NCI-H2196 treated with DMSO at 0.1 percent for 48 hours (cell line): ENCODE measurements at regions not wholly inside any gene's neighbourhood (a gene's known extent, or its start where the extent isn't known, plus 50 kb on each side); places are given as distances from the start of the nearest gene placed in this dataset.
"Not testable (repeated sequence)": the region's sequence is repeated elsewhere in the genome, so short reads cannot be mapped to it uniquely, and the experiment has no call there.

Experiments
- DNase-seq: peaks from one replicate; lab custom pipeline; 2025; ENCODE audit not compliant: unreplicated experiment; lab: John Stamatoyannopoulos, UW

DNA sequence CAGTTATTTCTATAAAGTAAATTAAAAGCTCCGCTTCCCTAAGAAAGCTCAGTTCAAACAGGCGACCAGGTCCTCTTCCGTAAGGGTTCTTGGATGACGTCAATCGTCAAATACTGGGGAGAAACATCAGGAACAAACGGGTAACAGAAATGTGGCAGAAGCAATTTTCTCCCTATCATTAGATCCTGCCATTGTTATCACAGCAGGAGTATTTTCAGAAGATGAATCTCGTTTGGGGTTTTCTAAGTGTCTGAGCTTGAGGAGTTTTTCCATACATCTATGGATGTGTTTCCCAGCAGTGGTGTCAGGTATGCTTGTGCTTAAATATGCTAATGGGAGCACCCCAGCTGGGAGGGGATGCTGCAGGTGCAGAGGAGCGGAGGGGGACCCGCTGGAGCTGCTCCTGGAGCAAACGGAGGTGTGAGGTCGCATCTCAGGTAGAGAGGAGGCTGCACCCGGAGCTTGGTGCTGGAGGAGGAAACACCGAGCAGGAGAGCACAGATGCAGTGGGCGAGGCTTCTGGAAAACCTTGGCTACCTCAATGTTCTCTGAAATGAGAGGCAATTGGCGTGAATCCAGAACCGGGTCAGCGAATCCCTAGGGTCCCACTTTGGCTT is 795.5 kb downstream of the AACS start:
- no peak for DNase-seq

DNA sequence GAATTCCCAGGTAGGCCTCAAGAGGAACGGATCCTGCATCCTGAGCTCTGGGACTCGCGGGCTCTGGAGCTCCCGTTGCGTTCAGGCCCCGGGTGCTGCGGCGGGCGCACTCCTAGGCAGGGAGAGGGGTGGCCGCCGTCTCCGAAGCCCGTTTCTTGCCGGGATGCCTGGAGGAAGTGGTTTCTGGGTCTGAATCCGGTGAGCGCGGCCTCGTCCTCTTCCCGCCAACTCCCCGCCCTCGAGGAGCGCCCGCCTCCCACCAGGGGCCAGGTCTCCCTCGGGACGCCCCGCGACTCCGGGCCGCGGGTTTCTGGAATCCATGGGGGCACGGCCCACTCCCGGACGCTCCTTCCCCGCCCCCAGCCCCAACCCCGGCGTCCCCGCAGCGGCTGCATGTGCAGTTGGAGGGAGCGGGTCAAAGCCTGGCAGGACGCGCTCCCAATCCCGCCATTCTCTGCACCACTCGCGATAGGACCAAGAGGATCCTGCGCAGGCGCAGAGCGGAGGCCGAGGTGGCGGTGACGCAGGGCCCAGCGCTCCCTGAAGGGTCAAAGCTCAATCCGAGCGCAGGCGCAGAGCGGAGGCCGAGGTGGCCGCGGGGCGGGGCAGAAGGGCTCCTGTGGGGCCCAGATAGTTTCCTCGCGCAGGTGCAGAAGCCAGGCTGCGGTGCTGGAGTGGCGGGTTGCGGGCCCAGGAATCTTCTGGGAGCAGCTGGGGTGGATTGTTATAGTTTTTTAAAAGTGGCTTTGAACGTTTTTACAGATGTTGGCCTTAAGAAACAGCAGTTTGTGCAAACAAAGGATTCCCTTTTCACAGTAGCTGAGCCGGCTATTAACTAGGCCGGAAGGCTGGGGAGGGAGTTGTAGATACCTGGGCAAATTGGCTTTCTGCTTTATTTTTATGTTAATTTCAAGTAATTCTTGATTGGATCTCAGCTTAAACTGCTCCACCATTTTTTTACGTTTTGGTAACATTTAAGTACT is 796.4 kb downstream of the AACS start:
- DNase-seq, result no peak

DNA sequence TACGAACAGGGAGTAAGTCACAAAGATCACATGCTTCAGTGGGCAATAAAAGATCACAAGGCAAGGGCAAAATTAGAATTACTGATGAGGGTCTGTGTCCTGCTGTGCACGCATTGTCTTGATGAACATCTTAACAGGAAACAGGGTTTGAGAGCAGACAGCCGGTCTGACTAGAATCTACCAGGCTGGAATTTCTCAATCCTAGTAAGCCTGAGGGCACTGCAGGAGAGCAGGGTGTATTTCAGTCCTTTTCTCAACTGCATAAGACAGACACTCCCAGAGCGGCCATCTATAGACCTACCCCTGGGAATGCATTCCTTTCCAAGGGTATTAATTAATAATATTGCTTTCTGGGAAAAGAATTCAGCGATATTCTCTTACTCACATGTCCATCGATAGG is 800.0 kb downstream of the AACS start:
- DNase-seq, result not testable (repeated sequence)

- no peak for DNase-seq
These were observed 806.8 kb downstream of the AACS start for GRCh38 chr12:125871811-125872594.

DNA sequence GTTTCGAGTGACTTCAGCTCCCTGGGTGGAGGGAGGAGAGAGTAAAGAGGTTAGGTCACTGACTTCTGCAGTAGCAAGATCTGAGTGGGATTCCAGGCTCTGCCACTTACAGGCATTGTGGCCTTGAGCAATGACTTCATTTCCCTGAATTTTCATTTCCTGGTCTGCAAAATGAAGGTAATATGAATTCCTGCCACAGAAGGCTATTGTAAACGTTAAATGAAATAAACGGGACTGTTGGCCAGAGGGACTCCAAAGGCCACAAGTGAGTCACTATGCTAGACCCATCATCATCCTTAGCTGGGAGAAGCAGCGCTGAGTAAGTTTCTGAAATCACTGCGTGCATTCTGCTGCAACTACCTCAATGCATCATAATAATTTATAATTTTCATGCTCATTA is 807.8 kb downstream of the AACS start:
- no peak for DNase-seq

DNA sequence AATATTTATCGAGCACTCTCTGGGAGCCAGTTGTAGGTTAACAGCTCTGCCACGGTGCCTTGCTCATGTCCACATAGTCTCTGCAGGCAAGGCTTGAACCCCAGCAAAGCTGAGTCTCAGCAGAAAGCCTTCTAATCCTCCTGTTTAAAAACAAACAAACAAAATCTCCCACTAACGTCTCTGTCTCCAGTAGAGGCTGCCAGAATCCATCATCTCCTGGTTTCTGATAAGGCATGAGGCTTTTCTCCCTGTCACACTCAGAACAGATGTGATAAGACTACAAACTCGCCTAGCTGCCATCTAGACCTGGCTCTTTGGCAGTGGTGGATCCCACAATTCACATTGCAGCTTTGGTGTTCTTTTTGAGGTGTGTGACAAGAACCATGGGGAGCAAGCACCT is 813.2 kb downstream of the AACS start:
- DNase-seq, result no peak

DNA sequence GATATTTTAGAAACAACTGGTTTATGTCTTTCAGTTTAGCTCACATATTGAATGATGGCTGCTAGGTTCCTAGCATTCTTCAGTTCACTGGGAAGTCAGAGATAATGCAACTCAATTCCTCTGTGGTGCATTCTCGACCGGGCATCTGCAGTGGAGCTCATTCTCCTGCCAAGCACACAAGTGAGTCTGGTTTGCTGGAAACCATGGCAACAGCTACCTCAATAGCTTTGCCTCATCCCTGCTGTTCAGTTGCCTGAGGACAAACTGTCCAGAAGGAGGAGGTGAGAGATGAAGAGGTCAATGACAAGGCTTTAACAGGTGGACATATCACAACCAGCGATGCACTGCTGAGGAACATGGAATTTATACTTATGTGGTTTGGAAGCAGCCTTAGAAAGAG is 816.9 kb downstream of the AACS start:
- no peak for DNase-seq

GRCh38 chr12:125888921-125889320 is 823.7 kb downstream of the AACS start:
- no peak for DNase-seq

DNA sequence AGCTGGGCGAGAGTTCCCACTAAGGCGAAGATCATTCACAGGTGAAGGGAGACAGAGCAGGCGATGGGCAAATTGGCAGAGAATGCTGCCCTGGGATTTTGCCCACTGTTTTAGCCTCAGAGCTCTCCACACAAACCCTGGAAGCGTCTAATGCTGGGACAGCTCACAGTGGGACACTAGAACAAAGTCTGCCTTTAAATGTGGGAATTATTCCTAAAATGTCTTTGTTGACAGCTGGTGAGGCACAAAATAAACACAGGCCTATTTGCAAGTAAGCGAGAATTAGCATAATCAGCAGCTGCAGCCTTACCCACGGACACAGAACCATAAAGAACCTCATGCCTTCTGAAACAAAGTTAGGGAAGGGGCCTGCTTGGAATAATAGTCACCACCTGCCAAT is 824.5 kb downstream of the AACS start:
- DNase-seq, result no peak

DNA sequence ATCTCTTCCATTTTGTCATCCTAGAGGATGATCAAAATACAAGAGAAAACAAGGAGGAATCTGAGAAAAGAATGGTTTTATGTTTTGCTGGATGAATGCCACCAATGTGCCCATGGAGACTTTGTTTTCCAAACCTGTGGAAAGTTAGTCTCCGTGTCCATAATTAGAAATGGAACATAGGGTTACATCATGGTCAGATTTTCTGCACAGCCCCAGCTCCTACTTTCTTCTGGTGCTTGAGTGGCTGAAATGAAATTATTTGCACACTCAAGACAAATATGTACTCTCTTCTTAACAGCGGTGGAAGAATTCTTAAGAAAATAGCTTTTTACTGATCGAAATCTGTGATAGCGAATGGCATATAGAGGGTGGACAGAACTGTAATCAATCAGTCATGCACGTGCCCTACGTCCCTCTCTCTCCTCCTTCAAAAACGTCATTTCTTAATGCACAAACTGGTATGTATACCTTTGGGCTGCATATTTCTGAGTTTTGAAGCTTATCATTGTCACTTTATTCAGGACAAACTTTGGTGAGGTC is 825.2 kb downstream of the AACS start:
- no peak for DNase-seq

DNA sequence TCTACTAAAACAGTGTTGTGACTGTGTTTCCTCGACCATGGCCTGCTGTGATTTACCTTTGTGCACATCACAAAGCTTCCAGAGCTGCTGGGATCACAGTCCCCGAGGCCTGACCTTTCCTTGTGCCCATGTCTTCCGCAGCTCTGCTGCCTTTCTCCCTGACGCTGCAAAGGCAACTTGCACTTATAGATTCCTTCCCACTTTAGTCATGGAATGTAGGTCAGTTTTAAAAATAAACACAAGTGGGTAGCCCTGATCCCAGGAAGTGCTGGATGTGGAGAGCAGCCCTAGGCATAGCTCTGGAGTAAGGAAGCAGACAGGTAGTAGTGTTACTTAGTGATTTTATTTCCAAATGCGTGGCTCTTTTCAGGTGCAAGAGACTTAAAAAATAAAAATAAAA is 825.7 kb downstream of the AACS start:
- no peak for DNase-seq

DNA sequence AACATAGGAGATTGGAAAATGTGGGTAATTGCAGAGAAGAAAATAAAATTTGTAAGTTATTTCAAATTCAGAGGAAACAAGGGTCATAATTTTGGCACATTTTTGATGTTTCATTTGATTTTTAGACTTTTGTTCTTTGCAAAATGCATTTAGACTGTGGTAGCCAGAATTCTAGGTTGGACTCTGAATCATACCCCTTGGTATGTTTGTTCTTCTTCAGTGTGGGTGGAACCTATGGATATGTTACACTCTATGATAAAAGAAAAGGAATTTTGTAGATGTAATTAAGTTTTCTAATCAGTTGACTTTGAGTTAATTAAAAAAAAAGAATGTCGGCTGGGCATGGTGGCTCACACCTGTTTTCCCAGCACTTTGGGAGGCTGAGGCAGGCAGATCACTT is 827.0 kb downstream of the AACS start:
- no peak for DNase-seq

GRCh38 chr12:125902991-125903390 is 837.8 kb downstream of the AACS start:
- DNase-seq, result no peak

DNA sequence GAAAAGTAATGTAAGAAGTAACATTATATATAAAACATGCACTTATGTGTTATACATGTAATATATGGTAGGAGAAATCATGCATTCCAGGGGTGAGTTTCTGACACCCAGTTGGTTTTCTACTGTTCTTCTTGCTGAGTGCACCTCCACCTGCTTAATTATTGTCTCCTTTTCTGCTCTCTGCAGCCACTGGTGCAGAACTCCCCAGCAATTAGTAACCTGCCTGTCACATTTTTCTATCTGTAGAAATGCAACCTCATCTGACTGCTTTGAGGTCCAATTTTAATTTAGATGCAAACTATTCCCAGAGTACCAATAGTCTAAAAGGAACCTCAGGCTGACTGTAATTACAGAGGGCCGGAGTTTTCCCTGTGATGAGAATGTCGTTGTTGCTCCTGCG is 842.1 kb downstream of the AACS start:
- DNase-seq, result no peak

DNA sequence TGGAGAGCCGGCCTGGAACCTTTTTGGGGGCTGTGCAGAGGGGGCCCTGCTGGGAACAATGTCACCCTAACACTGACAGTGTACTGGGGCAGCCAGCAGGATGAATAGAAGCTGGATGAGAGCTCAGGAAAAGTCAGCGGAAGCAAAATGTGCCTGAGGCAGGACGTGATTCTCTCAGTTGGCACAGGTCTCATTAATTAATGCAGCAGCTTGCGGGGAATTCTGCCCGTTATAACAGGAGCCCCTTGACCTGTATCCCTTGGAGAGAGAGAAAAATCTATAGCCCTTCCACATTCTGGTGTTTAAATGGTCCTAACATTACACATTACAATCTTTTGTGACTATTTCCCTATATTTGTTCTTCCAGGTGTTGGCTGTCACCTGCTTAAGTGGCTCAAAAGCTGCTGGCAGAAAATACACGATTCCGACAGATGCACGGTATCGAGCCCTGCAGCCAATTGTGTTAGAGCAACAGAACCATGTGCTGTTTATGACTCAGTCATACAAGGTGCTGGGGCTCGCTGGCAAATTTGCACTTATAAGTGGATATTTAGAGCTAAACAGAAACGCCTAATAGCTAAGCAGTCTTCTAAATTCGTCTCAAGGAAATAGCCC is 854.7 kb downstream of the AACS start:
- no peak for DNase-seq

DNA sequence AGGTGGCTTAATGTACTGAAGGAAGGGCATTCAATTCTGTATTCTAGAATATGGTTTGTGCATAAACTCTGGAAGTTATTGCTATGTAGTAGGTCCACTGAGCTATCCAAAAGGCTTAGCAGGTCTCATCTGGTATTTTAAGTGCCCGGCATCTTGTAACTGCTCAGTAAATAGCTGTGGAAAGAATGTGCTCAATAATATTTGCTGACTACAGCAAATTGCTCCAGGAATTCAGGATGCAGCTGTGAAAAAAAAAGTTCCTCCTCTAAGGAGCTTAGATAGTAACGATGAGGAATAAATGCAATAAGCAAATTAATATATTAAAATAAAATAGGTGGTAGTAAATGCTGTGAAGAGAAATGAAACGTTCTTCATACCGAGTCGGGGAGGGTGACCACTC is 857.1 kb downstream of the AACS start:
- no peak for DNase-seq

- DNase-seq, result no peak
These were observed 871.3 kb downstream of the AACS start for GRCh38 chr12:125936502-125936901.

GRCh38 chr12:125944446-125944845 is 879.2 kb downstream of the AACS start:
- DNase-seq, result no peak

- no peak for DNase-seq
These were observed 884.2 kb downstream of the AACS start for GRCh38 chr12:125949471-125949870.

DNA sequence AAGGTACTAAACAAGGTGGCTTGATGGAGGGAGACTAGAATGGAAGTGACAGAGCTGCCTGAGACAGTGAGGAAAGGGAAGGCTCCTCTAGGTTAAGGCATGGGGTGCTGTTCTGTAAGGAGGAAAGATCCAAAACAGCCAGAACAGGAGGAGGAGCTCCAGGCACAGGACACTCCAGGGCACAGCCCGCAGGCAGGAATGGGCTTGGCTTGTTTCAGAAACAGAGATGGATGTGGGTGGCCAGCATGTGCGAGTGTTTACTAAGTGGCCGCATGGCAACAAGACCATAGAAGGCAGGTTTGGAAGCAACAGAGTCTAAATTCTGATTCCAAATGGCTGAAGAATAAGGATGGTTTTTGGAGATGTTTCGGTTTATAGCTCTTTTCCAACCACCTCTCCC is 889.1 kb downstream of the AACS start:
- DNase-seq, result no peak

- DNase-seq, result no peak
These were observed 891.0 kb downstream of the AACS start for GRCh38 chr12:125956186-125956585.
